DND-41 (cell line): ENCODE measurements at regions not wholly inside any gene's neighbourhood (a gene's known extent, or its start where the extent isn't known, plus 50 kb on each side); places are given as distances from the start of the nearest gene placed in this dataset.

Experiments
- EZH2 ChIP-seq: IDR thresholded peaks from 3 replicates; pipeline ENCODE4 v1.6.1; 2012; ENCODE audit warnings: borderline replicate concordance, low read depth, mild to moderate bottlenecking, moderate library complexity, low read length, inconsistent platforms; ENCODE audit not compliant: severe bottlenecking
- TF ChIP-seq, protein P1 (sequence below): IDR thresholded peaks from 2 replicates; pipeline ENCODE4 v1.5.1; 2012; ENCODE audit warnings: borderline replicate concordance, low read length, moderate library complexity, mild to moderate bottlenecking; ENCODE audit not compliant: poor library complexity, severe bottlenecking; ENCODE audit errors: extremely low read depth

DNA sequence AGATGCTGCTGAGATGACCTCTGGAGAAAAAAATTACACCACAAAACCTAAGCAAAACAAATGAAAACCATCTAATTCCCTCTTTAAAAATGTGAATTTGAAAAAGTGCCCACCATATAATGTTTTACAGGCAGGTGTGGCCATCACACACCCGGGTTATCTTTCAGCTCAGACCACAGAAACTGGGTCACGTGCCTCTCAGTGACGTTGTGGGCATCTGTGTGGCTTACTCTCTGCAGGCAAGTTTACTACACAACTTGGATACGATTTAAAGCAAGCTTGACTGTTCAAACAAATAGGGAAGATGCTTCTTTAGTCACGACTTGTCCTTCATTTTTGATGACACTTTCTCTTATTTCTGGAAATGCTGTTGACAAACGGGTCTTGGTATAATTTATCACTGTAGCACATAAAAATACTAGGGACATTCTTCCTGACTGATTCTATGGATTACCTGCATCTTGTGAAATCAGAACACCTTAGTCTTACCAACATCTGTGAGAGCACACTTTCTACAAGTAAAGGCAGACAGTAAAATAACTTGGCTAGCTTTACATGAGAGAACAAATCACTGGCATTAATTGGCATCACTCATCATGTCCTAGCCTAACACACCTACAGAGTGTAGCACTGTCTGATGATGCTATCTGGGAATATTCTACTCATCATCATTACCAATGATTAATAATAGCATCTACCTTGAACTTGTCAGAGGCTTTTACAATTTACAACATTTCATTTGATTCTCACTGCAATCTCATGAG is 89.3 kb upstream of the EDEM3 start:
- no peak for TF ChIP-seq EZH2
- TF ChIP-seq, protein P1, sequence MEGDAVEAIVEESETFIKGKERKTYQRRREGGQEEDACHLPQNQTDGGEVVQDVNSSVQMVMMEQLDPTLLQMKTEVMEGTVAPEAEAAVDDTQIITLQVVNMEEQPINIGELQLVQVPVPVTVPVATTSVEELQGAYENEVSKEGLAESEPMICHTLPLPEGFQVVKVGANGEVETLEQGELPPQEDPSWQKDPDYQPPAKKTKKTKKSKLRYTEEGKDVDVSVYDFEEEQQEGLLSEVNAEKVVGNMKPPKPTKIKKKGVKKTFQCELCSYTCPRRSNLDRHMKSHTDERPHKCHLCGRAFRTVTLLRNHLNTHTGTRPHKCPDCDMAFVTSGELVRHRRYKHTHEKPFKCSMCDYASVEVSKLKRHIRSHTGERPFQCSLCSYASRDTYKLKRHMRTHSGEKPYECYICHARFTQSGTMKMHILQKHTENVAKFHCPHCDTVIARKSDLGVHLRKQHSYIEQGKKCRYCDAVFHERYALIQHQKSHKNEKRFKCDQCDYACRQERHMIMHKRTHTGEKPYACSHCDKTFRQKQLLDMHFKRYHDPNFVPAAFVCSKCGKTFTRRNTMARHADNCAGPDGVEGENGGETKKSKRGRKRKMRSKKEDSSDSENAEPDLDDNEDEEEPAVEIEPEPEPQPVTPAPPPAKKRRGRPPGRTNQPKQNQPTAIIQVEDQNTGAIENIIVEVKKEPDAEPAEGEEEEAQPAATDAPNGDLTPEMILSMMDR: no peak
